Neural progenitor cell (in vitro differentiated cells): ENCODE measurements at regions not wholly inside any gene's neighbourhood (a gene's known extent, or its start where the extent isn't known, plus 50 kb on each side); places are given as distances from the start of the nearest gene placed in this dataset.

Experiments
- CTCF ChIP-seq: fragments of 200-600 bp; sonication (generic); IDR thresholded peaks from 2 replicates; pipeline ENCODE4 v1.5.1; 2017; ENCODE audit warnings: antibody characterized with exemption, mild to moderate bottlenecking
- EZH2phosphoT487 ChIP-seq: fragments of 200-600 bp; sonication (generic); IDR thresholded peaks from 2 replicates; pipeline ENCODE4 v1.6.1; 2017; ENCODE audit warnings: antibody characterized with exemption

GRCh38 chr4:58209551-58209950, 1099.4 kb upstream of the IGFBP7 start:
- no peak for TF ChIP-seq CTCF
- no peak for TF ChIP-seq EZH2phosphoT487
